IgD-negative memory B cell (primary cell): ENCODE measurements at regions not wholly inside any gene's neighbourhood (a gene's known extent, or its start where the extent isn't known, plus 50 kb on each side); places are given as distances from the start of the nearest gene placed in this dataset.
"Not testable (repeated sequence)": the region's sequence is repeated elsewhere in the genome, so short reads cannot be mapped to it uniquely, and the experiment has no call there.

Source experiments
- H3K27ac Mint-ChIP-seq, 3 donors: one replicate each; pipeline ENCODE4 v1.8.0; 2020 to 2022; ENCODE audit warnings: mild to moderate bottlenecking in 3 of 3, mixed read lengths in 3 of 3, moderate library complexity in 1 of 3
- H3K27me3 Mint-ChIP-seq: one replicate; pipeline ENCODE4 v1.8.0; 2021; ENCODE audit warnings: mixed read lengths
- H3K36me3 Mint-ChIP-seq: one replicate; pipeline ENCODE4 v1.8.0; 2020; ENCODE audit warnings: mild to moderate bottlenecking, mixed read lengths
- H3K4me1 Mint-ChIP-seq, 3 donors: one replicate each; pipeline ENCODE4 v1.8.0; 2020 to 2022; ENCODE audit warnings: mixed read lengths in 3 of 3, mild to moderate bottlenecking in 1 of 3
- H3K4me3 Mint-ChIP-seq, 4 donors: one replicate each; pipeline ENCODE4 v1.8.0; 2020 to 2022; ENCODE audit warnings: mild to moderate bottlenecking in 4 of 4, mixed read lengths in 4 of 4, moderate library complexity in 3 of 4
- H3K9me3 Mint-ChIP-seq, 3 donors: one replicate each; pipeline ENCODE4 v1.8.0; 2020 to 2021; ENCODE audit warnings: mixed read lengths in 3 of 3, mild to moderate bottlenecking in 1 of 3

DNA sequence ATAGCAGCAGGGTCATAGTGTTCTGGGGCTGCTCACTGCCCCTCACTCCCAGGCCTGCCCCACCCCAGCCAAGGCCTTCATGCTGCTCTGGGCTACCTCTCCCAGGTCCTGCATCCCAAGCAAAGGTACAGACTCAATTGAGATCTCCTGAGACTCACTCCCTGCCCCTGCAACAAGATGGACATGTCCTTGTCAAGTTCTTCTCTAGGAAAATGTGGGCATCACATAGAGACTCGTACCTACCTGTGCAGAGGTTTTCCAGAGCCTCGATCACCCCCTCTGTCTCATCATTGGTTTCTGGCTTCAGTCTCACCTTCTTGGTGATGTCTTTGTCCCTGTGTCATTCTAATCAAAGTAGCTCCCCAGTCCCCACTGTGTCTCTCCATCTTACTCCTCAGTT, 71.8 kb upstream of the UCN3 start:
- peak overlapping the region in 2 of 4 donors; percentile 46 to 77 for H3K4me3 Mint-ChIP-seq
- H3K27ac Mint-ChIP-seq = peak overlapping the region in 1 of 3 donors; percentile 84
- H3K9me3 Mint-ChIP-seq, H3K4me1 Mint-ChIP-seq, H3K27me3 Mint-ChIP-seq, H3K36me3 Mint-ChIP-seq: not testable (repeated sequence)

DNA sequence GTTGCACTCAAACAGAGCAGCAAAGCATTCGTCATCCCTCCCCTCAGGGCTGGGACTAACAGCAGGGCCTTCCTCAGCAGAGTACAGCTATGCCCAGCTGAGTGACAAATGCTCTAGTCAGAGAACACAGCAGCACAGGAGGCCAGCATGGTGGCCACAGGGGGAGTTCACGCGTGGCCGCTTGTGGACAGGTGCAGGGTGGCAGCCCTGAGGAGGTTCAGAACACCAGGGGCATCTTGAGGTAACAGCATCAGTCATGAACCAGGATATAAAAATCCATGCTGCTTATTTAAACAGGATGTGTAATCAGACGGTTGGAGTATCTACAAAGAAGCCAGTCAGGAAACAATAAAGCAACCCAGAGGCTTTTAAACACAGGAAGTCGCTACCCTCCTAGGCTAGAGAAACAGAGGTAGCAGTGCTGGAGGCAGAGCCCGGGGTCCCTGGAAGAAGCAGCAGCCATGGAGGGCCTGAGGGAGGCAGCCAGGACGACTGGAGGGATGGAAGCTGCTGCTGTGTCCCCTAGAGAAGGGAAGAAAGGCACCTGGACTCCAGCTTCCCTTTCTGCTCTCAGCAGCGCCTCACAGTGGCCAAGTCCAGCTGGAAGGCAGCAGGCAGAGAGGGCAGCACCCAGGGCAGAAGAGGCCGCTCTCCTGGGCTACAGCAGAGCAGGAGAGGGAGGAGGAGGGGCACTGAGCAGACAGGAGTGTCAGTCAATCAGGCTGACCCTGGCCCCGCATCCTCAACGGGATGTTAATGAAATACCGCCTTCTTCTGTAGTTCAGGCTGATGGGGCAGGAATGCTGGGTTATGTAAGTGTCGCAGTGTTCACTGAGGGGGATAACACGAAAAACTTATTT, 70.8 kb upstream of the UCN3 start:
- Mint-ChIP-seq H3K4me1 (peaks cover 0 to 5% (median 2%) of the 10 kb centered on the region in 3 donors), H3K4me3 (peak overlapping the region in 3 of 4 donors; percentile 35 to 82 (median 74)), H3K36me3 (no peaks in the 10 kb centered on the region)

DNA sequence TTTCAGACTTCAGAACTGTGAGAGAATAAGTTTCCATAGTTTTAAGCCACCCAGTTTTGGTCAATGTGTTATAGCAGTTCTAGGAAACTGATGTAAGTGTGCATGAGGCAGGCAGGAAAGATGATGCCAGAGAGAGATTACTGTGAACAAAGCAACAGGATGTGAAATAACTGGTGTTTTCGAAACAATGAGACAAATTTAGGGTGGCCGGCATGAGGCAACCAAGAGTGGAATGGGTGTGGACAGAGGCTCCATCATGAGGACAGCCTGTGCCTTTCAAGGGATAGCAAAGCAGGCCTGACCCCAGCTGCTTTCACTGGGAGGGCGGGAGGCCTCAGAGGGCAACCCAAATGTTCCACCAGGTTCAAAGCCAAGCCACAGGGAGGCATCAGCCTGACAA, 67.3 kb upstream of the UCN3 start:
- Mint-ChIP-seq H3K4me3 (no peak overlapping the region), H3K36me3 (no peaks in the 10 kb centered on the region), H3K27ac (no peak overlapping the region), H3K4me1 (peaks cover 0 to under 1% (median 0%) of the 10 kb centered on the region in 3 donors), H3K9me3 (no peaks in the 10 kb centered on the region), H3K27me3 (peaks cover 2% of the 10 kb centered on the region)

More for the DNA sequence above, 70.8 kb upstream of the UCN3 start:
- H3K27ac Mint-ChIP-seq = peak overlapping the region in 2 of 3 donors; percentile 63 to 71
- H3K27me3 Mint-ChIP-seq = peaks cover 5% of the 10 kb centered on the region
- H3K9me3 Mint-ChIP-seq = peaks cover 2 to 8% (median 2%) of the 10 kb centered on the region in 3 donors

DNA sequence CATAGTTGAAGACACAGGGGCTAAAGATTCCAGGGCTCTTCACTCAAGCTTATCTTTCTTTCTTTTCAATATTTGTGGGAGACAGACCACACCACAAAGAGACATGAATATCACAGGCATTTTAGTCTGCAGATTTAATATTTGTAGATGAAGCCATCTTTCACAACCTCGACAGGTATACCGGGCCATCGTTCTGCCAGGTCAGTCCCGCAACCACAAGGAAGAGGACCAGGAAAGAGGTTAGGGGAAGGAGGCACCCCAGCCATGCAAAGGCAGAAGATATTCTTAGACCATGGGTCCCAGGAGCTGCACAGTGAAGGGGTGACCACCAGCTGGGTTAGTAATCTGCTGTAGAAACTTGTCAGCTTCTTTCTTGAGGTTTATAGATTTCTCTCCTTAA, 66.8 kb upstream of the UCN3 start:
- H3K27me3 Mint-ChIP-seq = peaks cover 2% of the 10 kb centered on the region
- no peaks in the 10 kb centered on the region for H3K36me3 Mint-ChIP-seq
- no peak overlapping the region for H3K27ac Mint-ChIP-seq
- peaks cover 0 to under 1% (median under 1%) of the 10 kb centered on the region in 3 donors for H3K9me3 Mint-ChIP-seq
- no peaks in the 10 kb centered on the region for H3K4me1 Mint-ChIP-seq
- H3K4me3 Mint-ChIP-seq = no peak overlapping the region

DNA sequence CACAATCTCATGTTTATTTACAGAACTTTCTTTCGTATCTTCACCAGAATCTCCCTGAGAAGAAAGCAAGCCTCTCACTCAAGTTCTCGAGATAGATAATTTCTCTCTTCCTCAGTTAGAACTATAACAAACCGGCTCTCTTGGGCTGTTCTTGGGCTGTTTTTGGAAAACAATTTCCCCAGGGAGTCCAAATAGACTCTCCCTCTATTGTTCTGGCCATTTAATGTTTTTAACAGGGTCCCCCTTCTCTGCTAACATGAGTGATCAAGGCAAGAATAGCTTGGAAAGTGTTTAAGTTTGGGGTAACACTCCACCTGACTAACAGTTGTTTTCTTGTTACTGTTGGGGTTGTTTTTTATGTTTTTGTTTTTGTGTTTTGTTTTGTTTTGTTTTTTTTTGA, 64.8 kb upstream of the UCN3 start:
- Mint-ChIP-seq H3K27ac (peak overlapping the region in 1 of 3 donors; percentile 40), H3K27me3 (peaks cover 2% of the 10 kb centered on the region), H3K4me3 (no peak overlapping the region), H3K9me3 (peaks cover 6 to 15% (median 12%) of the 10 kb centered on the region in 3 donors), H3K4me1 (no peaks in the 10 kb centered on the region), H3K36me3 (peaks cover 3% of the 10 kb centered on the region)

DNA sequence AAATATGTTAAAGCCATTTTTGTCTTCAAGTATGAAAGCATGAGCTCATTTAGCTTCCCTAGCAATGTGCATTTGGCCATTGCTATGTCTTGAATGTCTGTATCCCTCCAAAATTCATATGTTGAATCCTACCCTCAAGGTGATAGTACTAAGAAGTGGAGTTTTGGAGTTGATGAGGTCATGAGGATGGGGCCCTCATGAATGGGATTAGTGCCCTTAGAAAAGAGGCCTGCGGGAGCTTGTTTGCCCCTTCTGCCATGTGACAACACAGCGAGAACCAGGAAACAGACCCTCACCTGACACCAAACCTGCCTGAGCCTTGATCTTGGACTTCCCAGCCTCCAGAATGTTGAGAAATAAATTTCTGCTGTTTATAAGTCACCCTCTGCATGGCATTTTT, 61.3 kb upstream of the UCN3 start:
- no peaks in the 10 kb centered on the region for H3K4me1 Mint-ChIP-seq
- peaks cover 12 to 18% (median 12%) of the 10 kb centered on the region in 3 donors for H3K9me3 Mint-ChIP-seq
- H3K4me3 Mint-ChIP-seq = no peak overlapping the region
- H3K27ac Mint-ChIP-seq = no peak overlapping the region
- peaks cover 3% of the 10 kb centered on the region for H3K36me3 Mint-ChIP-seq
- H3K27me3 Mint-ChIP-seq = no peaks in the 10 kb centered on the region

DNA sequence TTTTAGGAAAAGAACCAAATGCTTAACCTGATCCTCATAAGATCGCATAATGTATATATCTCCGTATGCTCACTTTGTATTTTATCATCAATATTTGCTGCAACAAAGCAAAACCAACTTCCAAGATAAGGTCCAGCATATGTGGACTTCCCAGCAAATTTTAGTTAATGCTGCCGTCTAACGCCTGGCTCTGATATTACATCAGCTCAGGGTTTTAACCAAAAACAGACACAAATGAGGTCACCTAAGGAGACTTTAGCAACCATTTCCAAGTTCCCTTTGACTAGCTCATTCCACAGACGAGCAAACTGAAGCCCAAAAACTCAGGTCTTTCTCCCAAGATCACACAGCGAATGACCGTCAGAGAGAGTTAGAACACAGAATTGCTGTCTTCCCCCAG, 59.4 kb upstream of the UCN3 start:
- H3K27ac Mint-ChIP-seq = no peak overlapping the region

DNA sequence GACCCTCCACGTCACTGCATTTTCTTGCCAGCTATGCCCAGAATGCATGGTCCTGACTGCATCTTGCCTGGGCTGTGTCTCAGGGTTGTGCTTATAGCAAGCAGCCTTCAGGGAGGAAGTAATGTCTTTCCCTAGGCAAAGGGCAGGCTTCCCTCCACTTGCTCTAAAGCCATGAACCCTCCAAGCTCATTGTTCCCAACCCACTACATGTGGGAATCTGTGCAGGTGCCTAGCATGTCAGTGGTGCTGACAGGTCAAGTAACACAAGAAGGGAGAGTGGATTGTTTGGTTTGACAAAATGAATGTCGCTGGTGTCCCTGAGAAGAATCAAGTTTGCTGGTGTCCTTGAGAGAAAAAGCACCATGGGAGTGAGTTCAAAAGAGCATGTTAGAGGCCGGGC, 53.9 kb upstream of the UCN3 start:
- Mint-ChIP-seq H3K4me1 (no peaks in the 10 kb centered on the region), H3K9me3 (peaks cover 0 to 8% (median 0%) of the 10 kb centered on the region in 3 donors), H3K36me3 (no peaks in the 10 kb centered on the region), H3K27me3 (peaks cover 17% of the 10 kb centered on the region), H3K27ac (no peak overlapping the region), H3K4me3 (no peak overlapping the region)

More for the DNA sequence above, 59.4 kb upstream of the UCN3 start:
- H3K4me3 Mint-ChIP-seq = no peak overlapping the region
- peaks cover 4% of the 10 kb centered on the region for H3K27me3 Mint-ChIP-seq
- H3K36me3 Mint-ChIP-seq = peaks cover 3% of the 10 kb centered on the region
- H3K4me1 Mint-ChIP-seq = no peaks in the 10 kb centered on the region
- H3K9me3 Mint-ChIP-seq = peaks cover 12 to 18% (median 12%) of the 10 kb centered on the region in 3 donors

DNA sequence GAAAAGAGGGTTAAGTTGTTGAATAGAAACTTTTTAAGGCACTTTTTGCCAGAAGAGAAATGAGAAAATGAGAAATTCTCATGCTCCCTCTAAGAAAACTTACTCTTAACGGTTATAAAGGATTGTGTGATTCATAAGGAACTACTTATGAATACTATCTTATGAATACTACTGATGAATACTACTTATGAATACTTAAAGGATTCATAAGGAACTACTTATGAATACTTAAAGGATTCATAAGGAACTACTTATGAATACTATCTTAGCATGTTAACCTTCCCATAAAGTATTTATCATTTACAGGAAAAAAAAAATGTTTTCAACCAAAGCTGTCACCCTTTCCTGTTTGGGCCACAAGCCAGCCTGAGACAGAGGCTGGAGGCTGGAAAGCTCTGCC, 53.1 kb upstream of the UCN3 start:
- Mint-ChIP-seq H3K27me3 (peaks cover 17% of the 10 kb centered on the region), H3K9me3 (peaks cover 0 to 3% (median 3%) of the 10 kb centered on the region in 3 donors), H3K4me1 (no peaks in the 10 kb centered on the region), H3K27ac (no peak overlapping the region), H3K36me3 (no peaks in the 10 kb centered on the region), H3K4me3 (no peak overlapping the region)

DNA sequence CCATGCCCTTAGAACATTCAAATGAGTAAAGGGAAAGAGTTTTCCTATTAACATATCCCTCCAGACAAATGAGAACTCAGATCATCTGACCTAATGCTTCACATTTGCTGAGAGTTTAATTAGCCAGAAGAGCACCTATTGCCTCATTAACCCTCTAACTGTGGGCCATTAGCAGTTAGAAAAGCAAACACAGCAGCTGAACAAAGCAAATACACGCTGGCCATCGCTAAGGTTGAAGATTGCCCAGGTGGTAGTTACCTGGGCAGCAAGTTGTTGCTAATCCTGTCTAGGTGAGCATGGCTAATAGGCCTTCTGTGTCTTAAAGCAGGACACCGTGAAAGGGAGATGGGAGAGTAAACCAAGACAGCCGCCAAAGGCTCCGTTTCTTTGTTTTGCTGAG, 49.9 kb upstream of the UCN3 start:
- Mint-ChIP-seq H3K27me3 (peaks cover 17% of the 10 kb centered on the region), H3K9me3 (peaks cover 0 to 3% (median 2%) of the 10 kb centered on the region in 3 donors), H3K4me1 (peaks cover 0 to 3% (median 3%) of the 10 kb centered on the region in 3 donors), H3K36me3 (no peaks in the 10 kb centered on the region), H3K27ac (no peak overlapping the region), H3K4me3 (no peak overlapping the region)
